HEK293 (cell line): ENCODE measurements at regions not wholly inside any gene's neighbourhood (a gene's known extent, or its start where the extent isn't known, plus 50 kb on each side); places are given as distances from the start of the nearest gene placed in this dataset.

Source experiments
- CTCF ChIA-PET: fragments of 350-600 bp; formaldehyde crosslinking; extraction: SDS; loops from one replicate; lab custom pipeline; 2021; ENCODE audit warnings: antibody characterized with exemption; lab: Yijun Ruan, JAX
- POLR2A ChIA-PET: fragments of 300-600 bp; formaldehyde crosslinking; extraction: SDS; loops from one replicate; lab custom pipeline; 2020; ENCODE audit warnings: antibody characterized with exemption, inconsistent platforms; lab: Yijun Ruan, JAX
- H3K27ac ChIP-seq: fragments of 200-500 bp; sonication (Bioruptor generic); 2 replicates; pipeline ENCODE4 v1.5.1; 2014; ENCODE audit warnings: low read depth, low read length, control low read depth, inconsistent platforms; ENCODE audit errors: extremely low read depth
- H3K36me3 ChIP-seq, 2 experiments: fragments of 200-500 bp in 1 of 2; sonication (Bioruptor generic) in 1 of 2; 1 replicate in 1 of 2; 2 replicates in 1 of 2; pipeline ENCODE4 v1.5.1; 2014 to 2017; ENCODE audit warnings: inconsistent platforms in 2 of 2, low read length in 2 of 2; ENCODE audit not compliant: control insufficient read depth in 2 of 2, insufficient read depth in 1 of 2
- H3K4me1 ChIP-seq: fragments of 200-500 bp; sonication (Bioruptor generic); 2 replicates; pipeline ENCODE4 v1.5.1; 2014; ENCODE audit warnings: mild to moderate bottlenecking, low read length, inconsistent platforms; ENCODE audit not compliant: control insufficient read depth, insufficient read depth
- H3K4me3 ChIP-seq: 2 replicates; pipeline ENCODE4 v1.5.1; 2011; ENCODE audit warnings: low read depth, mild to moderate bottlenecking, control low read depth, low read length, moderate library complexity
- H3K9me3 ChIP-seq: fragments of 200-500 bp; sonication (Bioruptor generic); 2 replicates; pipeline ENCODE4 v1.5.1; 2014; ENCODE audit warnings: low read depth, low read length, inconsistent platforms; ENCODE audit not compliant: control insufficient read depth, insufficient read depth
- EGR2 ChIP-seq: fragments of 450-650 bp; formaldehyde crosslinking; IDR thresholded peaks from 2 replicates; pipeline ENCODE4 v1.5.1; 2016; ENCODE audit warnings: low read depth, missing biosample characterization, missing genetic modification characterization
- GLI4 ChIP-seq: fragments of 450-650 bp; formaldehyde crosslinking; IDR thresholded peaks from 2 replicates; pipeline ENCODE4 v1.5.1; 2016; ENCODE audit warnings: missing biosample characterization, missing genetic modification characterization
- TRIM28 ChIP-seq: IDR thresholded peaks from 2 replicates; pipeline ENCODE4 v1.6.1; 2011; ENCODE audit warnings: low read length, control low read depth, borderline replicate concordance
- ZNF2 ChIP-seq: fragments of 450-650 bp; formaldehyde crosslinking; IDR thresholded peaks from 2 replicates; pipeline ENCODE4 v1.5.1; 2016; ENCODE audit warnings: missing biosample characterization, missing genetic modification characterization
- ZNF214 ChIP-seq: fragments of 450-650 bp; formaldehyde crosslinking; IDR thresholded peaks from 2 replicates; pipeline ENCODE4 v1.5.1; 2017; ENCODE audit warnings: missing biosample characterization, mild to moderate bottlenecking, missing genetic modification characterization, borderline replicate concordance
- ZNF221 ChIP-seq: fragments of 450-650 bp; formaldehyde crosslinking; IDR thresholded peaks from 2 replicates; pipeline ENCODE4 v1.5.1; 2017; ENCODE audit warnings: missing biosample characterization, missing genetic modification characterization, borderline replicate concordance
- ZNF223 ChIP-seq: fragments of 450-650 bp; formaldehyde crosslinking; IDR thresholded peaks from 2 replicates; pipeline ENCODE4 v1.5.1; 2016; ENCODE audit warnings: missing biosample characterization, missing genetic modification characterization
- ZNF248 ChIP-seq: fragments of 450-650 bp; formaldehyde crosslinking; IDR thresholded peaks from 2 replicates; pipeline ENCODE4 v1.5.1; 2017; ENCODE audit warnings: missing biosample characterization, missing genetic modification characterization
- ZNF335 ChIP-seq: fragments of 450-650 bp; formaldehyde crosslinking; conservative IDR thresholded peaks from 2 replicates; pipeline ENCODE4 v1.5.1; 2016; ENCODE audit warnings: missing biosample characterization, missing genetic modification characterization
- ZNF423 ChIP-seq: fragments of 450-650 bp; formaldehyde crosslinking; IDR thresholded peaks from 2 replicates; pipeline ENCODE4 v1.5.1; 2016; ENCODE audit warnings: missing biosample characterization, missing genetic modification characterization
- ZNF426 ChIP-seq: fragments of 450-650 bp; formaldehyde crosslinking; IDR thresholded peaks from 2 replicates; pipeline ENCODE4 v1.5.1; 2017; ENCODE audit warnings: missing biosample characterization, missing genetic modification characterization, mild to moderate bottlenecking, inconsistent platforms, moderate library complexity
- ZNF701 ChIP-seq: fragments of 450-650 bp; formaldehyde crosslinking; IDR thresholded peaks from 2 replicates; pipeline ENCODE4 v1.5.1; 2016; ENCODE audit warnings: missing biosample characterization, missing genetic modification characterization
- ZNF791 ChIP-seq: fragments of 450-650 bp; formaldehyde crosslinking; IDR thresholded peaks from 2 replicates; pipeline ENCODE4 v1.5.1; 2016; ENCODE audit warnings: missing biosample characterization, missing genetic modification characterization
- ZNF837 ChIP-seq: fragments of 450-650 bp; formaldehyde crosslinking; IDR thresholded peaks from 2 replicates; pipeline ENCODE4 v1.5.1; 2016; ENCODE audit warnings: missing biosample characterization, missing genetic modification characterization
- TF ChIP-seq, protein P1 (sequence below): fragments of 450-650 bp; formaldehyde crosslinking; IDR thresholded peaks from 2 replicates; pipeline ENCODE4 v1.5.1; 2016; ENCODE audit warnings: missing biosample characterization, missing genetic modification characterization
- TF ChIP-seq, protein P2 (sequence below): fragments of 450-650 bp; formaldehyde crosslinking; IDR thresholded peaks from 2 replicates; pipeline ENCODE4 v1.5.1; 2016; ENCODE audit warnings: missing biosample characterization, missing genetic modification characterization, low read depth
- TF ChIP-seq, protein P3 (sequence below): fragments of 450-650 bp; formaldehyde crosslinking; IDR thresholded peaks from 2 replicates; pipeline ENCODE4 v1.5.1; 2017; ENCODE audit warnings: missing biosample characterization, missing genetic modification characterization

DNA sequence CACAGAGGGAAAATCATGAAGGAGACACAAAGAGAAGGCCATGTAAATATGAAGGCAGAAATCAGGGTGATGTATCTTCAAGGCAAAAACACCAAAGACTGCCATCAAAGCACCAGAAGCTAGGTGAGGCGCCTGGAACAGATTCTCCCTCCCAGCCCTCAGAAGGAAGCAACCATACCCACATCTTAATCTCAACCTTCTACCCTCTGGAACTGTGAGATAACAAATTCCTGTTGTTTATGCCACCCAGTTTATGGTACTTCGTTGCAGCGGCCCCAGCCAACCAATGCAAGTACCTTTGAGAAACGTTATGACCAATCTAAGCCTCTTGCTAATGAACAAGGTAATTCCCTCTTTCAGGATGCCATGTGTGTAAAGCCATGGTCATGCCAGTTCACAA is 66.2 kb upstream of the STXBP5 start:
- Histone ChIP-seq H3K36me3 (no peaks in the 10 kb centered on the region), H3K4me3 (no peak overlapping the region), H3K27ac (no peak overlapping the region), H3K4me1 (no peaks in the 10 kb centered on the region), H3K9me3 (no peaks in the 10 kb centered on the region)
- POLR2A ChIA-PET = no interaction called here
- TF ChIP-seq ZNF248 (tag by site-specific recombination) = no peak
- CTCF ChIA-PET = no interaction called here

DNA sequence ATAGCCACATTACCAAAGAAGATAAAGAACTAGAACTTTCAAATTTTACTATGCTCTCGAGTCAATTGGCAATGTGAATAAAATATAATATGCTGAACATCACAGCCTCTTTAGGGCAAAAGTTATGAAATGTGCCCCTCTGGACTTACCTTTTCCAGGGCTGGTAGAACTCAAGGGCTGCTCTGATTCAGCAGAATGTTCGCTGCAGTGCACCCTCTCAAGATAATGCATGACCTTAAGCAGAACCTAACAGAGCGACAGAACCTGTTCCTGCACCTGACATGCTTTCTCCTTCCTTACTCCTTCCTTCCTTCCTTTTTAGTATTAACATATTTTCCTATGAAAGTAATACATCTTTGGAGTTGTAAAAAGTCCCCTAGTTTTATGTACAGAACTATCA is 65.4 kb upstream of the STXBP5 start:
- Histone ChIP-seq H3K4me1 (no peaks in the 10 kb centered on the region), H3K27ac (no peak overlapping the region), H3K9me3 (no peaks in the 10 kb centered on the region), H3K36me3 (no peaks in the 10 kb centered on the region)
- POLR2A ChIA-PET = no interaction called here
- CTCF ChIA-PET = no interaction called here
- TF ChIP-seq, protein P1, sequence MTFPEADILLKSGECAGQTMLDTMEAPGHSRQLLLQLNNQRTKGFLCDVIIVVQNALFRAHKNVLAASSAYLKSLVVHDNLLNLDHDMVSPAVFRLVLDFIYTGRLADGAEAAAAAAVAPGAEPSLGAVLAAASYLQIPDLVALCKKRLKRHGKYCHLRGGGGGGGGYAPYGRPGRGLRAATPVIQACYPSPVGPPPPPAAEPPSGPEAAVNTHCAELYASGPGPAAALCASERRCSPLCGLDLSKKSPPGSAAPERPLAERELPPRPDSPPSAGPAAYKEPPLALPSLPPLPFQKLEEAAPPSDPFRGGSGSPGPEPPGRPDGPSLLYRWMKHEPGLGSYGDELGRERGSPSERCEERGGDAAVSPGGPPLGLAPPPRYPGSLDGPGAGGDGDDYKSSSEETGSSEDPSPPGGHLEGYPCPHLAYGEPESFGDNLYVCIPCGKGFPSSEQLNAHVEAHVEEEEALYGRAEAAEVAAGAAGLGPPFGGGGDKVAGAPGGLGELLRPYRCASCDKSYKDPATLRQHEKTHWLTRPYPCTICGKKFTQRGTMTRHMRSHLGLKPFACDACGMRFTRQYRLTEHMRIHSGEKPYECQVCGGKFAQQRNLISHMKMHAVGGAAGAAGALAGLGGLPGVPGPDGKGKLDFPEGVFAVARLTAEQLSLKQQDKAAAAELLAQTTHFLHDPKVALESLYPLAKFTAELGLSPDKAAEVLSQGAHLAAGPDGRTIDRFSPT (tag by site-specific recombination) = no peak
- no peak for TF ChIP-seq ZNF426 (tag by site-specific recombination)
- TF ChIP-seq ZNF701 (tag by site-specific recombination) = no peak
- TF ChIP-seq TRIM28 = no peak
- no peak for TF ChIP-seq ZNF423
- TF ChIP-seq, protein P2, sequence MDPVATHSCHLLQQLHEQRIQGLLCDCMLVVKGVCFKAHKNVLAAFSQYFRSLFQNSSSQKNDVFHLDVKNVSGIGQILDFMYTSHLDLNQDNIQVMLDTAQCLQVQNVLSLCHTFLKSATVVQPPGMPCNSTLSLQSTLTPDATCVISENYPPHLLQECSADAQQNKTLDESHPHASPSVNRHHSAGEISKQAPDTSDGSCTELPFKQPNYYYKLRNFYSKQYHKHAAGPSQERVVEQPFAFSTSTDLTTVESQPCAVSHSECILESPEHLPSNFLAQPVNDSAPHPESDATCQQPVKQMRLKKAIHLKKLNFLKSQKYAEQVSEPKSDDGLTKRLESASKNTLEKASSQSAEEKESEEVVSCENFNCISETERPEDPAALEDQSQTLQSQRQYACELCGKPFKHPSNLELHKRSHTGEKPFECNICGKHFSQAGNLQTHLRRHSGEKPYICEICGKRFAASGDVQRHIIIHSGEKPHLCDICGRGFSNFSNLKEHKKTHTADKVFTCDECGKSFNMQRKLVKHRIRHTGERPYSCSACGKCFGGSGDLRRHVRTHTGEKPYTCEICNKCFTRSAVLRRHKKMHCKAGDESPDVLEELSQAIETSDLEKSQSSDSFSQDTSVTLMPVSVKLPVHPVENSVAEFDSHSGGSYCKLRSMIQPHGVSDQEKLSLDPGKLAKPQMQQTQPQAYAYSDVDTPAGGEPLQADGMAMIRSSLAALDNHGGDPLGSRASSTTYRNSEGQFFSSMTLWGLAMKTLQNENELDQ (tag by site-specific recombination) = no peak
- TF ChIP-seq GLI4 (tag by site-specific recombination) = no peak
- TF ChIP-seq ZNF221 (tag by site-specific recombination) = no peak
- TF ChIP-seq ZNF791 = no peak
- TF ChIP-seq EGR2 (tag by site-specific recombination) = no peak
- TF ChIP-seq ZNF335 (tag by site-specific recombination) = no peak
- no peak for TF ChIP-seq ZNF214 (tag by site-specific recombination)
- TF ChIP-seq, protein P3, sequence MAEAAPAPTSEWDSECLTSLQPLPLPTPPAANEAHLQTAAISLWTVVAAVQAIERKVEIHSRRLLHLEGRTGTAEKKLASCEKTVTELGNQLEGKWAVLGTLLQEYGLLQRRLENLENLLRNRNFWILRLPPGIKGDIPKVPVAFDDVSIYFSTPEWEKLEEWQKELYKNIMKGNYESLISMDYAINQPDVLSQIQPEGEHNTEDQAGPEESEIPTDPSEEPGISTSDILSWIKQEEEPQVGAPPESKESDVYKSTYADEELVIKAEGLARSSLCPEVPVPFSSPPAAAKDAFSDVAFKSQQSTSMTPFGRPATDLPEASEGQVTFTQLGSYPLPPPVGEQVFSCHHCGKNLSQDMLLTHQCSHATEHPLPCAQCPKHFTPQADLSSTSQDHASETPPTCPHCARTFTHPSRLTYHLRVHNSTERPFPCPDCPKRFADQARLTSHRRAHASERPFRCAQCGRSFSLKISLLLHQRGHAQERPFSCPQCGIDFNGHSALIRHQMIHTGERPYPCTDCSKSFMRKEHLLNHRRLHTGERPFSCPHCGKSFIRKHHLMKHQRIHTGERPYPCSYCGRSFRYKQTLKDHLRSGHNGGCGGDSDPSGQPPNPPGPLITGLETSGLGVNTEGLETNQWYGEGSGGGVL (tag by site-specific recombination) = no peak
- TF ChIP-seq ZNF837 (tag by site-specific recombination) = no peak
- no peak for TF ChIP-seq ZNF2 (tag by site-specific recombination)
- TF ChIP-seq ZNF223 (tag by site-specific recombination) = no peak
- TF ChIP-seq, all 188 proteins: peak for 0
- H3K4me3 ChIP-seq = no peak overlapping the region
